NB4 (cell line): ENCODE measurements at regions not wholly inside any gene's neighbourhood (a gene's known extent, or its start where the extent isn't known, plus 50 kb on each side); places are given as distances from the start of the nearest gene placed in this dataset.

Experiments
- DNase-seq: peaks from one replicate; pipeline ENCODE4 v3.0.0; 2010; ENCODE audit warnings: low read depth
- H3K4me3 ChIP-seq: one replicate; pipeline ENCODE4 v1.5.1; 2011; ENCODE audit warnings: mild to moderate bottlenecking, low read depth, low read length, moderate library complexity
- CTCF ChIP-seq: IDR thresholded peaks from one replicate; pipeline ENCODE4 v1.5.1; 2012; ENCODE audit warnings: low read depth, low read length
- MAX ChIP-seq: IDR thresholded peaks from 2 replicates; pipeline ENCODE4 v1.6.1; 2011; ENCODE audit warnings: low read depth, low read length
- MYC ChIP-seq: IDR thresholded peaks from 2 replicates; pipeline ENCODE4 v1.6.1; 2011; ENCODE audit warnings: low read depth, low read length
- POLR2A ChIP-seq: IDR thresholded peaks from 2 replicates; pipeline ENCODE4 v1.6.1; 2011; ENCODE audit warnings: mild to moderate bottlenecking; ENCODE audit not compliant: insufficient read length; ENCODE audit errors: extremely low read depth

DNA sequence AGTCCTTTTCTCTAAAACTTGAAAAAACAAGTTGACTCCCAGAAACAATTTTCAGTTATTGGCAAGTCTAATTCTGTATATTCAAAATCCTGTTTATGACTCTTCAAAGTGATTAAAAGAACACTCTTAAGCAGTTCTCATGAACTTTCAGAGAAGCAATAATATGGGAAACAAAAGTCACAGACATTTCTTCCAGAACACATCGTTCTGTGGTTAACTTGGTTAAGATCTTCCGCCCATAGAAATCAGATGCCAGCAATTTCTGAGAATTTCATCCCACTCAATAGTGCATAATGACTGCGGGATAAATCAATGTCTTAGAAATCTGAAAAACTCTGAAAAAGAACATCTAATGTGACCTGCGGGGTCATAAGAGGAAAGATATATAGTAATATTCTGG is 300.5 kb downstream of the COX7C start:
- no peak overlapping the region for H3K4me3 ChIP-seq
- TF ChIP-seq MYC, result no peak
- no peak for TF ChIP-seq MAX
- TF ChIP-seq CTCF, result no peak
- no peak for TF ChIP-seq POLR2A
- no peak for DNase-seq

- DNase-seq, result no peak
- H3K4me3 ChIP-seq, result no peak overlapping the region
- TF ChIP-seq CTCF (no peak), POLR2A (no peak), MYC (no peak), MAX (no peak)
Measured at GRCh38 chr5:86926033-86926432, 308.3 kb downstream of the COX7C start.

DNA sequence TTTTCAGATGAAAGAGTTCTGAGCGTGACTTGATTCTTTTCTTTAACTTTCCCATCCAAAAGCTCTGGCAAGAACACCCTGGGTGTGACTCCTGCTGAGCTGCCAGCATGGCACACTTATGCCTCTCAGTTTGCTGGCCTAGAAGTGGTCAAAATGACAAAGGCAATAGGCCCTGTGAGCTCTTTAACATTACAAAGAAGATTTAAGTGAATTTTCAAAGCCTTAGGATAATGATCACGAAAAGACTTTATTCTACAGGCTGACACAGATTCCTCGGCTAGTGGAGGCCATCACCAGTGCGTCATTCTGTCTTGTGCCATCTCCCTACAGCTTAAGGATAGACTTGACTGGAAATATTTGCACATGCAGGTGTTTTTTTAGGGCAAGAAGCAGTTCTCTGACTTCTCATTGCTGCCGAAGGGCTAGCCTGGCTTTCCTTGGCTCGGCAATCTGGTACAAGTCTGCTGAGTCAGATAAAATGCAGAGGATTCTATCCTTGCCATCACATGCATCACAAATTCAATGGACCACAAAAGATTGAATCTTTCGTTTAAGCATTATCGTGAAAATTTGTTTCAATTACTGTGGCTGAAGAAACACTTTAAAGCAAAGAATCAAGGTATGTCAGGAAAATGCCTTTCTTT is 311.5 kb downstream of the COX7C start:
- no peak for DNase-seq
- no peak for TF ChIP-seq MYC
- TF ChIP-seq MAX, result no peak
- TF ChIP-seq POLR2A, result no peak
- no peak for TF ChIP-seq CTCF
- H3K4me3 ChIP-seq, result no peak overlapping the region

DNA sequence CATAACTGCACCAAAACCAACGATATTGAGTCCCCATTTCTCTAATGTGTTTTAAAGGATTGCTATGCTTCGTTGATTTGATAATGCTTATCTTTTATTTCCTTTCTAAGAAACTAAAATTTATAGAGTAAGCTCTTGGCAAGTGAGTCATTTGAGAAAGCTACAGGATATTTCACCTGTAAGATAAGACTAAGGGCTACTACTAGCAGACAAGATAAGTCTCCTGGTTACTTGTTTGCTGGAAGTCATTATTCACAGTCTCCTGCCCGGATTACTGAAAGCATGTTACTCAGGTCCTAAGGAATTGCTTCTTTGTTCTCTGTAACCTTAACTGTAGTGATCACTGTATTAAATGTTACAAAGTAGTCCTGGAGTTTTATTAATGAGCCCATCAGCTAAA is 315.9 kb upstream of the RASA1 start:
- TF ChIP-seq CTCF (no peak), MYC (no peak), MAX (no peak), POLR2A (no peak)
- H3K4me3 ChIP-seq, result no peak overlapping the region
- no peak for DNase-seq

- TF ChIP-seq CTCF, result no peak
- TF ChIP-seq MAX, result no peak
- no peak for TF ChIP-seq POLR2A
- TF ChIP-seq MYC, result no peak
- H3K4me3 ChIP-seq, result no peak overlapping the region
- DNase-seq, result no peak
Measured at GRCh38 chr5:86964889-86965288, 302.8 kb upstream of the RASA1 start.
